ENCODE measurements at regions not wholly inside any gene's neighbourhood (a gene's known extent, or its start where the extent isn't known, plus 50 kb on each side); places are given as distances from the start of the nearest gene placed in this dataset.

- no peaks in the 10 kb centered on the region for H3K36me3 ChIP-seq (ENCODE audit: control insufficient read depth in 4 of 4, insufficient read depth in 3 of 4, low read depth in 1 of 4, low read length in 3 of 4)
- H3K4me1 ChIP-seq (ENCODE audit: control insufficient read depth in 4 of 4, insufficient read depth in 4 of 4, low read length in 3 of 4): no peaks in the 10 kb centered on the region
- no peak overlapping the region for H3K4me3 ChIP-seq (ENCODE audit: low read depth in 1 of 3, low read length in 3 of 3)
- no peak overlapping the region for H3K9ac ChIP-seq (ENCODE audit: low read depth in 1 of 2, low read length in 2 of 2)
- no peaks in the 10 kb centered on the region for H3K9me3 ChIP-seq (ENCODE audit: control insufficient read depth in 4 of 4, low read length in 3 of 4)
- WGBS: 69% methylated on average over 3 of the region's 3 CpGs
- DNase-seq (ENCODE audit: low spot score): no peak
- no peak for TF ChIP-seq ZBTB33 (IDR thresholded peaks at IDR 0.05)
- no peak for TF ChIP-seq RXRA (IDR thresholded peaks at IDR 0.05)
- no peak for TF ChIP-seq RAD21 (IDR thresholded peaks at IDR 0.05)
- TF ChIP-seq GABPA (IDR thresholded peaks at IDR 0.05 in 1 of 2, conservative IDR thresholded peaks at IDR 0.05 in 1 of 2): no peak
- no peak for TF ChIP-seq YY1 (IDR thresholded peaks at IDR 0.05)
- no peak for TF ChIP-seq NR2F2 (IDR thresholded peaks at IDR 0.05)
- TF ChIP-seq FOXA2 (IDR thresholded peaks at IDR 0.05): no peak
- TF ChIP-seq TAF1 (conservative IDR thresholded peaks at IDR 0.05): no peak
- TF ChIP-seq CTCF (IDR thresholded peaks at IDR 0.05; ENCODE audit: low read depth, low read length, missing input control): no peak
- TF ChIP-seq HNF4G (IDR thresholded peaks at IDR 0.05): no peak
- no peak for TF ChIP-seq MAX (IDR thresholded peaks at IDR 0.05)
- TF ChIP-seq SP1 (IDR thresholded peaks at IDR 0.05): no peak
- TF ChIP-seq EGR1 (IDR thresholded peaks at IDR 0.05; ENCODE audit: low read depth in 2 of 2): no peak
- TF ChIP-seq HNF4A (conservative IDR thresholded peaks at IDR 0.05): no peak
- no peak for TF ChIP-seq FOXA1 (IDR thresholded peaks at IDR 0.05)
- TF ChIP-seq ATF3 (IDR thresholded peaks at IDR 0.05): no peak
- TF ChIP-seq, protein P1, sequence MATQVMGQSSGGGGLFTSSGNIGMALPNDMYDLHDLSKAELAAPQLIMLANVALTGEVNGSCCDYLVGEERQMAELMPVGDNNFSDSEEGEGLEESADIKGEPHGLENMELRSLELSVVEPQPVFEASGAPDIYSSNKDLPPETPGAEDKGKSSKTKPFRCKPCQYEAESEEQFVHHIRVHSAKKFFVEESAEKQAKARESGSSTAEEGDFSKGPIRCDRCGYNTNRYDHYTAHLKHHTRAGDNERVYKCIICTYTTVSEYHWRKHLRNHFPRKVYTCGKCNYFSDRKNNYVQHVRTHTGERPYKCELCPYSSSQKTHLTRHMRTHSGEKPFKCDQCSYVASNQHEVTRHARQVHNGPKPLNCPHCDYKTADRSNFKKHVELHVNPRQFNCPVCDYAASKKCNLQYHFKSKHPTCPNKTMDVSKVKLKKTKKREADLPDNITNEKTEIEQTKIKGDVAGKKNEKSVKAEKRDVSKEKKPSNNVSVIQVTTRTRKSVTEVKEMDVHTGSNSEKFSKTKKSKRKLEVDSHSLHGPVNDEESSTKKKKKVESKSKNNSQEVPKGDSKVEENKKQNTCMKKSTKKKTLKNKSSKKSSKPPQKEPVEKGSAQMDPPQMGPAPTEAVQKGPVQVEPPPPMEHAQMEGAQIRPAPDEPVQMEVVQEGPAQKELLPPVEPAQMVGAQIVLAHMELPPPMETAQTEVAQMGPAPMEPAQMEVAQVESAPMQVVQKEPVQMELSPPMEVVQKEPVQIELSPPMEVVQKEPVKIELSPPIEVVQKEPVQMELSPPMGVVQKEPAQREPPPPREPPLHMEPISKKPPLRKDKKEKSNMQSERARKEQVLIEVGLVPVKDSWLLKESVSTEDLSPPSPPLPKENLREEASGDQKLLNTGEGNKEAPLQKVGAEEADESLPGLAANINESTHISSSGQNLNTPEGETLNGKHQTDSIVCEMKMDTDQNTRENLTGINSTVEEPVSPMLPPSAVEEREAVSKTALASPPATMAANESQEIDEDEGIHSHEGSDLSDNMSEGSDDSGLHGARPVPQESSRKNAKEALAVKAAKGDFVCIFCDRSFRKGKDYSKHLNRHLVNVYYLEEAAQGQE (IDR thresholded peaks at IDR 0.05): no peak
- TF ChIP-seq JUND (IDR thresholded peaks at IDR 0.05): no peak
- no peak overlapping the region for H3K27ac ChIP-seq (ENCODE audit: low read depth in 1 of 2, low read length in 2 of 2)
- peaks cover 0 to 5% (median 1%) of the 10 kb centered on the region in 4 donors for H3K27me3 ChIP-seq (ENCODE audit: control insufficient read depth in 4 of 4, insufficient read depth in 4 of 4, low read length in 3 of 4)
Measured at GRCh38 chr20:22908944-22909343, 126.2 kb upstream of the SSTR4 start.
